ENCODE measurements at regions not wholly inside any gene's neighbourhood (a gene's known extent, or its start where the extent isn't known, plus 50 kb on each side); places are given as distances from the start of the nearest gene placed in this dataset.

- TF ChIP-seq CTCF (IDR thresholded peaks at IDR 0.05) (no peak), POLR2A (IDR thresholded peaks at IDR 0.05) (no peak)
Measured at GRCh38 chr2:11930211-11930761, 183.9 kb downstream of the LPIN1 start.
